ENCODE measurements at regions not wholly inside any gene's neighbourhood (a gene's known extent, or its start where the extent isn't known, plus 50 kb on each side); places are given as distances from the start of the nearest gene placed in this dataset.
A peak's percentile ranks its signal among the peaks of the same experiment; 100 is the strongest.

- ATAC-seq (replicated peaks; ENCODE audit: extremely low read depth, poor library complexity, severe bottlenecking), result no peak
- H3K9me3 Mint-ChIP-seq, result no peaks in the 10 kb centered on the region
Measured at GRCh38 chr11:128336203-128336602, 251.2 kb downstream of the ETS1 start.

GRCh38 chr11:128335729-128336128 lies 251.6 kb downstream of the ETS1 start:
- H3K27me3 Mint-ChIP-seq, result no peaks in the 10 kb centered on the region
- H3K9me3 Mint-ChIP-seq, result no peaks in the 10 kb centered on the region
- DNase-seq (ENCODE audit: low spot score in 2 of 2) (no peak), ATAC-seq (replicated peaks; ENCODE audit: extremely low read depth, poor library complexity, severe bottlenecking) (no peak)
- peaks cover 19% of the 10 kb centered on the region for H3K4me1 Mint-ChIP-seq
- H3K36me3 Mint-ChIP-seq (ENCODE audit: insufficient read depth), result peaks cover 2% of the 10 kb centered on the region
- H3K27ac Mint-ChIP-seq (ENCODE audit: low read depth), result no peak overlapping the region
- no peak overlapping the region for H3K4me3 Mint-ChIP-seq

More at GRCh38 chr11:128336203-128336602, 251.2 kb downstream of the ETS1 start:
- Mint-ChIP-seq H3K4me3 (no peak overlapping the region), H3K27ac (ENCODE audit: low read depth) (no peak overlapping the region), H3K27me3 (no peaks in the 10 kb centered on the region), H3K4me1 (peaks cover 17% of the 10 kb centered on the region), H3K36me3 (ENCODE audit: insufficient read depth) (peaks cover 2% of the 10 kb centered on the region)
- DNase-seq (ENCODE audit: low spot score in 2 of 2), result no peak

- ATAC-seq (replicated peaks; ENCODE audit: extremely low read depth, poor library complexity, severe bottlenecking), result no peak
- H3K27ac Mint-ChIP-seq (ENCODE audit: low read depth), result no peak overlapping the region
- no peak overlapping the region for H3K4me3 Mint-ChIP-seq
Measured at GRCh38 chr11:128334311-128335044, 252.9 kb downstream of the ETS1 start.

GRCh38 chr11:128331317-128331716 lies 256.0 kb downstream of the ETS1 start:
- peaks cover 60% of the 10 kb centered on the region for H3K4me1 Mint-ChIP-seq
- ATAC-seq (replicated peaks; ENCODE audit: extremely low read depth, poor library complexity, severe bottlenecking) (no peak), DNase-seq (ENCODE audit: low spot score in 2 of 2) (no peak)
- H3K9me3 Mint-ChIP-seq, result no peaks in the 10 kb centered on the region
- H3K27me3 Mint-ChIP-seq, result no peaks in the 10 kb centered on the region
- H3K27ac Mint-ChIP-seq (ENCODE audit: low read depth), result peak overlapping the region; percentile 93
- H3K36me3 Mint-ChIP-seq (ENCODE audit: insufficient read depth), result peaks cover 6% of the 10 kb centered on the region
- H3K4me3 Mint-ChIP-seq, result no peak overlapping the region

More at GRCh38 chr11:128334311-128335044, 252.9 kb downstream of the ETS1 start:
- Mint-ChIP-seq H3K9me3 (no peaks in the 10 kb centered on the region), H3K36me3 (ENCODE audit: insufficient read depth) (peaks cover 2% of the 10 kb centered on the region), H3K4me1 (peaks cover 32% of the 10 kb centered on the region), H3K27me3 (no peaks in the 10 kb centered on the region)
- DNase-seq (ENCODE audit: low spot score in 2 of 2), result no peak

GRCh38 chr11:128330203-128330602 lies 257.2 kb downstream of the ETS1 start:
- Mint-ChIP-seq H3K4me1 (peaks cover 57% of the 10 kb centered on the region), H3K27me3 (no peaks in the 10 kb centered on the region), H3K36me3 (ENCODE audit: insufficient read depth) (peaks cover 6% of the 10 kb centered on the region), H3K9me3 (no peaks in the 10 kb centered on the region), H3K4me3 (peak overlapping the region; percentile 27), H3K27ac (ENCODE audit: low read depth) (peak overlapping the region; percentile 93)
- DNase-seq (ENCODE audit: low spot score in 2 of 2) (no peak), ATAC-seq (replicated peaks; ENCODE audit: extremely low read depth, poor library complexity, severe bottlenecking) (no peak)

GRCh38 chr11:128328955-128329551 lies 258.3 kb downstream of the ETS1 start:
- Mint-ChIP-seq H3K27ac (ENCODE audit: low read depth) (peak overlapping the region; percentile 93), H3K36me3 (ENCODE audit: insufficient read depth) (peaks cover 16% of the 10 kb centered on the region), H3K27me3 (no peaks in the 10 kb centered on the region), H3K4me3 (no peak overlapping the region), H3K4me1 (peaks cover 64% of the 10 kb centered on the region), H3K9me3 (no peaks in the 10 kb centered on the region)
- DNase-seq (ENCODE audit: low spot score in 2 of 2), result peak in 1 of 2 donors; percentile 28
- ATAC-seq (replicated peaks; ENCODE audit: extremely low read depth, poor library complexity, severe bottlenecking), result no peak

- no peaks in the 10 kb centered on the region for H3K27me3 Mint-ChIP-seq
- no peaks in the 10 kb centered on the region for H3K9me3 Mint-ChIP-seq
- peak overlapping the region; percentile 38 for H3K4me3 Mint-ChIP-seq
- DNase-seq (ENCODE audit: low spot score in 2 of 2) (no peak), ATAC-seq (replicated peaks; ENCODE audit: extremely low read depth, poor library complexity, severe bottlenecking) (no peak)
- peaks cover 20% of the 10 kb centered on the region for H3K36me3 Mint-ChIP-seq (ENCODE audit: insufficient read depth)
- peak overlapping the region; percentile 93 for H3K27ac Mint-ChIP-seq (ENCODE audit: low read depth)
- peaks cover 82% of the 10 kb centered on the region for H3K4me1 Mint-ChIP-seq
Measured at GRCh38 chr11:128327274-128327673, 260.1 kb downstream of the ETS1 start.

GRCh38 chr11:128326791-128327190 lies 260.6 kb downstream of the ETS1 start:
- Mint-ChIP-seq H3K4me3 (peak overlapping the region; percentile 38), H3K9me3 (no peaks in the 10 kb centered on the region), H3K27ac (ENCODE audit: low read depth) (peak overlapping the region; percentile 93), H3K27me3 (no peaks in the 10 kb centered on the region), H3K36me3 (ENCODE audit: insufficient read depth) (peaks cover 20% of the 10 kb centered on the region), H3K4me1 (peaks cover 86% of the 10 kb centered on the region)
- DNase-seq (ENCODE audit: low spot score in 2 of 2) (no peak), ATAC-seq (replicated peaks; ENCODE audit: extremely low read depth, poor library complexity, severe bottlenecking) (no peak)

GRCh38 chr11:128324531-128325141 lies 262.7 kb downstream of the ETS1 start:
- Mint-ChIP-seq H3K36me3 (ENCODE audit: insufficient read depth) (peaks cover 20% of the 10 kb centered on the region), H3K4me1 (peaks cover 73% of the 10 kb centered on the region), H3K27me3 (no peaks in the 10 kb centered on the region), H3K27ac (ENCODE audit: low read depth) (peak overlapping the region; percentile 93), H3K9me3 (no peaks in the 10 kb centered on the region), H3K4me3 (peak overlapping the region; percentile 62)
- DNase-seq (ENCODE audit: low spot score in 2 of 2) (peak; percentile 65 to 90), ATAC-seq (replicated peaks; ENCODE audit: extremely low read depth, poor library complexity, severe bottlenecking) (peak; percentile 89)

- ATAC-seq (replicated peaks; ENCODE audit: extremely low read depth, poor library complexity, severe bottlenecking) (peak; percentile 44), DNase-seq (ENCODE audit: low spot score in 2 of 2) (peak in 1 of 2 donors; percentile 35)
- Mint-ChIP-seq H3K4me3 (peak overlapping the region; percentile 62), H3K36me3 (ENCODE audit: insufficient read depth) (peaks cover 20% of the 10 kb centered on the region), H3K27me3 (no peaks in the 10 kb centered on the region), H3K27ac (ENCODE audit: low read depth) (peak overlapping the region; percentile 93), H3K4me1 (peaks cover 73% of the 10 kb centered on the region), H3K9me3 (no peaks in the 10 kb centered on the region)
Measured at GRCh38 chr11:128324051-128324481, 263.3 kb downstream of the ETS1 start.

- DNase-seq (ENCODE audit: low spot score in 2 of 2) (peak in 1 of 2 donors; percentile 41), ATAC-seq (replicated peaks; ENCODE audit: extremely low read depth, poor library complexity, severe bottlenecking) (no peak)
Measured at GRCh38 chr11:128323381-128323780, 264.0 kb downstream of the ETS1 start.

GRCh38 chr11:128318856-128319474 lies 268.4 kb downstream of the ETS1 start:
- peak overlapping the region; percentile 84 for H3K27ac Mint-ChIP-seq (ENCODE audit: low read depth)
- peaks cover 11% of the 10 kb centered on the region for H3K36me3 Mint-ChIP-seq (ENCODE audit: insufficient read depth)
- peak overlapping the region; percentile 33 for H3K4me3 Mint-ChIP-seq
- peaks cover 14% of the 10 kb centered on the region for H3K9me3 Mint-ChIP-seq
- DNase-seq (ENCODE audit: low spot score in 2 of 2) (peak; percentile 51 to 73), ATAC-seq (replicated peaks; ENCODE audit: extremely low read depth, poor library complexity, severe bottlenecking) (peak; percentile 97)
- H3K4me1 Mint-ChIP-seq, result peaks cover 75% of the 10 kb centered on the region
- H3K27me3 Mint-ChIP-seq, result no peaks in the 10 kb centered on the region

More at GRCh38 chr11:128323381-128323780, 264.0 kb downstream of the ETS1 start:
- Mint-ChIP-seq H3K36me3 (ENCODE audit: insufficient read depth) (peaks cover 26% of the 10 kb centered on the region), H3K4me3 (peak overlapping the region; percentile 62), H3K27me3 (no peaks in the 10 kb centered on the region), H3K4me1 (peaks cover 73% of the 10 kb centered on the region), H3K27ac (ENCODE audit: low read depth) (peak overlapping the region; percentile 93), H3K9me3 (no peaks in the 10 kb centered on the region)
